Naive thymus-derived CD8-positive, alpha-beta T cell (primary cell): ENCODE measurements at regions not wholly inside any gene's neighbourhood (a gene's known extent, or its start where the extent isn't known, plus 50 kb on each side); places are given as distances from the start of the nearest gene placed in this dataset.

Source experiments
- ATAC-seq, 2 donors: fragments of 150-1000 bp; cut with Tn5 transposase in 1 of 2; sonication (Bioruptor Pico), chemical (Tn5 transposase) in 1 of 2; 1 replicate in 1 of 2; 2 replicates in 1 of 2; pipeline ENCODE4 v1.10.0; 2021; ENCODE audit warnings: mild to moderate bottlenecking in 2 of 2, moderate library complexity in 2 of 2
- POLR2A ChIA-PET: fragments of 350-600 bp; sonication (Branson Sonifier 250); formaldehyde crosslinking; loops from one replicate; lab custom pipeline; 2021; ENCODE audit warnings: antibody characterized with exemption; lab: Charles Lee
- DNase-seq, 10 donors: peaks; one replicate each; pipeline versions ENCODE4 v3.0.0 to v3.0.0-alpha.2; 2020 to 2022
- H3K27ac Mint-ChIP-seq, 10 donors: one replicate each; pipeline ENCODE4 v1.8.0; 2020 to 2022; ENCODE audit warnings: mild to moderate bottlenecking in 10 of 10, mixed read lengths in 10 of 10, moderate library complexity in 4 of 10, inconsistent platforms in 1 of 10
- H3K27me3 Mint-ChIP-seq, 5 donors: one replicate each; pipeline ENCODE4 v1.8.0; 2021 to 2022; ENCODE audit warnings: mixed read lengths in 5 of 5
- H3K36me3 Mint-ChIP-seq, 3 donors: one replicate each; pipeline ENCODE4 v1.8.0; 2020 to 2022; ENCODE audit warnings: mixed read lengths in 3 of 3, mild to moderate bottlenecking in 2 of 3, inconsistent platforms in 1 of 3
- H3K4me1 Mint-ChIP-seq, 4 donors: one replicate each; pipeline ENCODE4 v1.8.0; 2021 to 2022; ENCODE audit warnings: mixed read lengths in 4 of 4
- H3K4me3 Mint-ChIP-seq, 10 donors: one replicate each; pipeline ENCODE4 v1.8.0; 2020 to 2022; ENCODE audit warnings: mild to moderate bottlenecking in 10 of 10, mixed read lengths in 10 of 10, moderate library complexity in 6 of 10, inconsistent platforms in 1 of 10
- H3K9me3 Mint-ChIP-seq, 9 donors: one replicate each; pipeline ENCODE4 v1.8.0; 2020 to 2022; ENCODE audit warnings: mixed read lengths in 9 of 9, mild to moderate bottlenecking in 3 of 9, inconsistent platforms in 1 of 9, moderate library complexity in 1 of 9

DNA sequence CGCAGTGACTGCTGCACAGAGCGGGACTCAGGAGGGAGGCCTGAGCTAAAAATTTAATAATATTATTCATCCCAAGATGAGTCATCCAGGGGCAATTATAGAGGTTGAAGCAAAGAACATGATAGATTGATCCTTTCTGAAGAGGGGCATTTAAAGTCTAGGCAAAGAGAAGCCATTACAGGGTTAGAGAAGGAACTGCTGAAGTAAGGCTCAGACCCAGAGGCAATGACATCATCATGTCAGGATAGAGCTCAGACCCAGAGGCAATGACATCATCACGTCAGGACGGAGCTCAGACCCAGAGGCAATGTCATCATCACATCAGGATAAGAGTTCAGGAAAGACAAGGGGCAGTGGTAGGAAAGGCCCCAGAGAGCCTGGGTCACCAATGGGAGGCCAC, 184.0 kb downstream of the TMEM18 start:
- H3K27me3 Mint-ChIP-seq, result peaks cover 0 to 15% (median 11%) of the 10 kb centered on the region in 5 donors
- H3K4me1 Mint-ChIP-seq, result peaks cover 0 to 7% (median 4%) of the 10 kb centered on the region in 4 donors
- POLR2A ChIA-PET, result interaction anchor here (0.6 kb wide), 1 partner anchor 90 kb away, joined by 4 read pairs; no protein-coding TSS in a partner anchor
- H3K36me3 Mint-ChIP-seq, result no peaks in the 10 kb centered on the region
- no peak overlapping the region for H3K4me3 Mint-ChIP-seq
- no peak for DNase-seq
- no peak for ATAC-seq
- H3K9me3 Mint-ChIP-seq, result no peaks in the 10 kb centered on the region
- no peak overlapping the region for H3K27ac Mint-ChIP-seq

DNA sequence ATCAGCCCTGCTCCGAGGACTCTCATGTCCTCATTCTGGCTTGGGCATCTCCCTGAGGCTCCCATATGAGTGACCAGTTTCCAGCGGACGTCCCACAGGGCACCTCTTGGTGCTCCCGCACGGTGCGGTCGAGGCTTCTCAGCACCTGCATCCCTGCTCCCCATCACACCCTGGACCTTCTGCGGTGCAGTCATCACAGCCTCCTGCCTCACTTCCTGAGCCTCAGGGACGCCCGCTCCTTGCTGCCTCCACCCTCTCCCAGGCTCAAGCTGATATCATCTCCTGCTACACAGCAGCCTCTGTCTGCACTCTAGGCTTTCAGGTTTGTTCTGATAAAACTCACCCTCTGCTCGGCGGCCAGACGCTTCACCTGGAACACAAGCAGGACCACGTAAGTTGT, 185.0 kb downstream of the TMEM18 start:
- no peak overlapping the region for H3K4me3 Mint-ChIP-seq
- no peak for DNase-seq
- POLR2A ChIA-PET, result no interaction called here
- no peaks in the 10 kb centered on the region for H3K9me3 Mint-ChIP-seq
- H3K36me3 Mint-ChIP-seq, result no peaks in the 10 kb centered on the region
- peaks cover 0 to 15% (median 11%) of the 10 kb centered on the region in 5 donors for H3K27me3 Mint-ChIP-seq
- H3K27ac Mint-ChIP-seq, result no peak overlapping the region
- H3K4me1 Mint-ChIP-seq, result peaks cover 0 to 5% (median 0%) of the 10 kb centered on the region in 4 donors
- no peak for ATAC-seq

DNA sequence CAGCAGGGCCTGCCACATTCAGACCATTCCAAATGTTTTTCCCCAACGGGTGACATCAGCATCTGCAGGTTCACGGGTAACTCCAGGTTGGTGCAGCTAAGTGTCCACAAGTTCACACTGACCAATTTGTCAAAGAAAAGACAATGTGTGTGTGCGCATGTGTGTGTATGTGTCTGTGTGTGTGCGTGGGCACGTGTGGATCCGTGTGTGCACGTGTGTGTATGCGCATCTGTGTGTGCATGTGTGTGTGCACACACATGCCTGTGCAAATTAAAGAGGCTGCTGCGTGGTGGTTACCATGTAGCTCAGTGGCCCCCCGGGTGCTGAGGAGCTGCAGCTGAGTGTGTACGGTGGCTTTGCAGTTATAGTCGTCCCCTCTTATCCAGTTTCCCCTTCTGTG, 187.4 kb downstream of the TMEM18 start:
- peaks cover 0 to 3% (median 0%) of the 10 kb centered on the region in 4 donors for H3K4me1 Mint-ChIP-seq
- no peaks in the 10 kb centered on the region for H3K36me3 Mint-ChIP-seq
- no peak for ATAC-seq
- POLR2A ChIA-PET, result no interaction called here
- no peaks in the 10 kb centered on the region for H3K9me3 Mint-ChIP-seq
- peaks cover 0 to 12% (median 11%) of the 10 kb centered on the region in 5 donors for H3K27me3 Mint-ChIP-seq
- H3K27ac Mint-ChIP-seq, result no peak overlapping the region
- DNase-seq, result no peak
- no peak overlapping the region for H3K4me3 Mint-ChIP-seq

DNA sequence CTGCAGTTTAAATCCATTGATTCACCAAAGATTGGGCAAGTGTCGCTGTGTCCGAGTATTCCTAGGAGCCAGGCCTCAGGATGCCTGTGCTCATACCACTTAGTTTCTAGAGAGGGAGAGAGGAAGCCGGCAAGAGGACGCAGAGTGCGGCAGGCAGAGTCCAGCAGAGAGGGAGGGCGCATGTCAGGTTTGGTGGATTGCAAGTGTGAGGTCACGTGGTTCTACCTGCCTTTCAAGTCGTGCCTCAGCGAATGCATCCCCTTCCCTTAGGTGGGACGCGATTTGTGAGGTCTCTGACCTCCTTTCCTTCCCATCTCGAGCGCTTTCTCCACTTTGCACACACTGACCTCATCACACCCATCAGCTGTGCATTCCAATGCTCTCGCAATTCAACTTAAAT, 188.1 kb downstream of the TMEM18 start:
- ATAC-seq, result no peak
- Mint-ChIP-seq H3K36me3 (no peaks in the 10 kb centered on the region), H3K27me3 (peaks cover 0 to 12% (median 10%) of the 10 kb centered on the region in 5 donors), H3K4me3 (no peak overlapping the region), H3K9me3 (no peaks in the 10 kb centered on the region), H3K4me1 (peaks cover 0 to 3% (median 0%) of the 10 kb centered on the region in 4 donors), H3K27ac (no peak overlapping the region)
- DNase-seq, result no peak
- POLR2A ChIA-PET, result no interaction called here

DNA sequence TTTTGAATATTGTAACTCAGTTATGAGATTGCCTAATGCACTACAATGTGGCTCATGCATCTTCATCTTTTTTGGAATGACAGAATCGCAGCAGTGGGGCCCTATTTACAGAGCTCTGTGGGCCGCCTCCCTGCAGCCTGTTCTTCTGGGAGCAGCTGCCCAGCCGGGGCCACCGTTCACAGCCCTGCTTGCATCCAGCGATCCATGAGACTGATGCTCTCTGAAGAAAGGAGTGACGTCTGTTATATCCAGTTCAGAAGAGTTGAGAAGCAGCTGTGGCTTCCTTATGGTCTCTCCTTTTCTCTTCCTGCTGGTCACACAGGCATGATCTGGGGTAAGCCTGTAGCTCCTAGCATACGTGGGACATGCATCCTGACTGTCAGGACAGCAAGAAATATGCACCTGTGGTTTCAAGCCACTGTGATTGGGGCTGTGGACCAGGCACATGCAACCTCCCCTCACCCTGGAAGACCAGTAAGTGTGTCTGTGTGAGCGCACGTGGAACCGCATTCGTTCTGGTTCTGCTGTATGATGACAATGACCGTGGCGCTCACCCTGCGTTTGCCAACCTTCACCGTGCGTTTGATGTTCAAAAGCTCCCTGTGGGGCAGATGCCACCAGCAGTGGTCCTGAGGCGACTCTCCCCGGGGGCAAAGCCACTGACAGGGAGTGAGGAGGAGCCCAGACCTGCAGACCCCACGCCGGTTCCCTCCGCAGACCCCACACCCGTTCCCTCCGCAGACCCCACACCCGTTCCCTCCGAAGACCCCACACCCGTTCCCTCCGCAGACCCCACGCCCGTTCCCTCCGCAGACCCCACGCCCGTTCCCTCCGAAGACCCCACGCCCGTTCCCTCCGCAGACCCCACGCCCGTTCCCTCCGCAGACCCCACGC, 189.8 kb downstream of the TMEM18 start:
- no peak for DNase-seq
- POLR2A ChIA-PET, result no interaction called here
- H3K4me3 Mint-ChIP-seq, result no peak overlapping the region

DNA sequence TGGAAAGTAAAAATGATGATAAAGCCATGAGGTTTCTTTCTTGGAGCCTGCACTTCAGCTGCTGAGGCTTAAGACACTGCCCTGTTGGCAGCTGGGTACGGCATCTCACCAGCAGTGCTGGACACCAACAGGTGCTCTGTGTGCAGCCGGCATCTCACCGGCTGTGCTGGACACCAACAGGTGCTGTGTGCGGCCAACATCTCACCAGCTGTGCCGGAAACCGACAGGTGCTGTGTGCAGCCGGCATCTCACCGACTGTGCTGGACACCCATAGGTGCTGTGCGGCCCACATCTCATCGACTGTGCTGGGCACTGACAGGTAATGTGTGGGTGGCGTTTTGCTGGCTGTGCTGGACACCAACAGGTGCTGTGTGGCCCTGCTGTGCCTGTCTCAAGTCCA, 190.8 kb downstream of the TMEM18 start:
- POLR2A ChIA-PET, result no interaction called here
- Mint-ChIP-seq H3K27me3 (peaks cover 0 to 3% (median 0%) of the 10 kb centered on the region in 5 donors), H3K27ac (no peak overlapping the region), H3K4me1 (peaks cover 0 to 3% (median 0%) of the 10 kb centered on the region in 4 donors), H3K9me3 (no peaks in the 10 kb centered on the region), H3K36me3 (no peaks in the 10 kb centered on the region), H3K4me3 (no peak overlapping the region)
- DNase-seq (no peak), ATAC-seq (no peak)

More for the DNA sequence above, 189.8 kb downstream of the TMEM18 start:
- Mint-ChIP-seq H3K36me3 (no peaks in the 10 kb centered on the region), H3K4me1 (peaks cover 0 to 3% (median 0%) of the 10 kb centered on the region in 4 donors), H3K27ac (no peak overlapping the region), H3K27me3 (peaks cover 0 to 4% (median 3%) of the 10 kb centered on the region in 5 donors), H3K9me3 (no peaks in the 10 kb centered on the region)
- no peak for ATAC-seq

DNA sequence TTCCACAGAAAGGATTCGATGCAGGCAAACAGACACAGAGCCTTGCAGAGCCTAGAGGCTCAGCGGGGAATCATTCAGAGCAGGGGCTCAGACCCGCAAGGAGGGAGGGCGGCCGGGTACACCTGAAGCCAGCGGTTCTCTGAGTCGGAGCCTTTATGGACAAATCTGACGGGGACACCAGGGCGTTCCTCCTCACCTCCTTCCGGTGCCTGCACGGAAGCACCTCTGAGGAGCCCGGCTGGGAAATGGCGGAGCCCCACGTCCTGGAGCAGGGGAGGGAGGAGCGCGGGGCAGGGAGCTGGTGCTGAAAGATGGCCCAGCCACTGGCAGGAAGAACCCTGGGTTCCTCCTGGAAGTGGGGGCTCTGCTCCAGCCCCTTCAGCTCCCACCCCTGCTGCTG, 193.5 kb upstream of the ALKAL2 start:
- ATAC-seq (no peak), DNase-seq (no peak)
- H3K36me3 Mint-ChIP-seq, result no peaks in the 10 kb centered on the region
- no peak overlapping the region for H3K4me3 Mint-ChIP-seq
- H3K9me3 Mint-ChIP-seq, result no peaks in the 10 kb centered on the region
- H3K4me1 Mint-ChIP-seq, result no peaks in the 10 kb centered on the region
- H3K27ac Mint-ChIP-seq, result no peak overlapping the region
- POLR2A ChIA-PET, result no interaction called here
- peaks cover 0 to 2% (median 1%) of the 10 kb centered on the region in 5 donors for H3K27me3 Mint-ChIP-seq

DNA sequence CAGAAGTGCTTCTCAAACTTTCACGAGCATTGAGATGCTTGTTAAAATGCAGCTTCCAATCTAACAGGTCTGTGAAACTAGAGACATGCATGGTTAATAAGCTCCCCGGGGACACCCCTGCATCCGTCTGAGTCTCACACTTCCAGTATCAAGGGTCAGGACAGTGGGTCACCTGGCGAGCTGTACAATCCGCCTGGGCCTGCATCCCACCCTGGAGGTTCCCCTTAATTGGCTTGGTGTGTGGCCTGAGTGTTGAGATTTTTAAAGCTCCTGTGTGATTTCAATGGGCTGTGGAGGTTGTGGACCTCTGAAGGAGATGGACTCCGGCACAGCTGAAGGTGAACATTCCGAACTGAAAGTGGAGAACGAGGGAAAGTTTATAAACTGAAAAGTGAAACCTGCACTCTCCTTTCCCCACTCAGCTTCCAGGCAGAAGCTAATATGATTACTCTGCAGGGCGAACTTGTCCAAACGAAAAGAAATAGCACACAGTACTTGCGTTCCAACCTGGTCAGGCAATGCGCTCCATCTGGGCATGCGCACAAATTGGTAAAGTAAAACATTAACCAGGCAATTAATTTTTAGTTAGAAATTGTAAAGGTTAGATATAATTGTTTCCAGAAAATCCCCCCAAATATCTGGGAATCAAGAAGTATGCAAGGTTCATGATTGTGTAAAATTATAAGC, 191.7 kb upstream of the ALKAL2 start:
- Mint-ChIP-seq H3K4me1 (no peaks in the 10 kb centered on the region), H3K9me3 (peaks cover 0 to 6% (median 0%) of the 10 kb centered on the region in 9 donors), H3K27me3 (peaks cover 0 to 9% (median 6%) of the 10 kb centered on the region in 5 donors), H3K4me3 (no peak overlapping the region), H3K27ac (no peak overlapping the region), H3K36me3 (peaks cover 0 to 3% (median 0%) of the 10 kb centered on the region in 3 donors)
- no peak for DNase-seq
- POLR2A ChIA-PET, result interaction anchor here (0.5 kb wide), 1 partner anchor 100 kb away, joined by 4 read pairs; no protein-coding TSS in a partner anchor
- ATAC-seq, result no peak

DNA sequence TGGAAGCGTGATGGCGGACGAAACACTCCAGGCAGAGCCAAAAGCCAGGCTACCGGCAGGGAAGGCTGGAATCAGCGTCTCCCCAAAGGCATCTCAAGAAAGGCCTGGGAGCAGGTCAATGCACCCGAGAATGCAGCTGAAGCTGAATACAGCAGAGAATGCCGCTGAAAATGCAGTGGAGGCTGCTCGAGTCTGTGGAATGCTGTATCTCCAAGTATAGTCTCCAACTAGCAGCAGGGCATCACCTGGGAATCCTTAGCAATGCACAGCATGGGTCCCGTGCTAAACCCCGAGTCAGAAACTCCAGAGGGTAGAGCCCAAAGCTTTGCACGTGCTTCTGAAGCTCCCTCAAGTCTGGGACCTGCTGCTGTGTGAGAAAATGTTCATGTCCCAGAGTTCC, 191.1 kb upstream of the ALKAL2 start:
- H3K36me3 Mint-ChIP-seq, result peaks cover 0 to 6% (median 0%) of the 10 kb centered on the region in 3 donors
- ATAC-seq (no peak), DNase-seq (no peak)
- peak overlapping the region in 1 of 10 donors; percentile 2 for H3K27ac Mint-ChIP-seq
- no peak overlapping the region for H3K4me3 Mint-ChIP-seq
- peaks cover 0 to 4% (median 0%) of the 10 kb centered on the region in 4 donors for H3K4me1 Mint-ChIP-seq
- POLR2A ChIA-PET, result interaction anchor here (0.5 kb wide), 1 partner anchor 100 kb away, joined by 4 read pairs; no protein-coding TSS in a partner anchor
- H3K9me3 Mint-ChIP-seq, result peaks cover 0 to 10% (median 4%) of the 10 kb centered on the region in 9 donors
- peaks cover 0 to 9% (median 6%) of the 10 kb centered on the region in 5 donors for H3K27me3 Mint-ChIP-seq

DNA sequence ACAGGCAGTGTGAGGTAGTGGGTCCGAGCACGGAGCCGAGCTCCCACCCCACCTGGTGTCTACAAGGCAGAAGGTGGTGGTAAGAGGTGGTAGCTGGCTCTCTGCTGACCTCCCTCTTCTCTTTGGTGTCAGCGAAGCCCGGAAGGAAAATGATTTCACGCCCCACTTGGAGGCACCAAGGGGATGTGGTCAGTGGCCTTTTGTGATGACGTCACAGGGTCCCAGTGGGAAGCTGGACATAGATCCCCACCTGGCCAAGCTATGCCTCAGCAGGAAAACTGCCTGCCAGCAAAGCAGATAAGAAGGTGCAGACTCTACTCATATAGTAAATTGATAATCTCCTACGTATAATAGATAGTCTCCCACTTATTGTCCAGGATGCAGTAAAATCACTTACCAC, 183.7 kb upstream of the ALKAL2 start:
- no peak for DNase-seq
- Mint-ChIP-seq H3K9me3 (peaks cover 12 to 24% (median 16%) of the 10 kb centered on the region in 9 donors), H3K27ac (no peak overlapping the region), H3K36me3 (peaks cover 0 to 16% (median 15%) of the 10 kb centered on the region in 3 donors), H3K4me3 (no peak overlapping the region), H3K27me3 (peaks cover 16 to 46% (median 21%) of the 10 kb centered on the region in 5 donors), H3K4me1 (peaks cover 5 to 14% (median 8%) of the 10 kb centered on the region in 4 donors)
- ATAC-seq, result no peak
- POLR2A ChIA-PET, result interaction anchor here (1.0 kb wide), 1 partner anchor 42 kb away, joined by 4 read pairs; no protein-coding TSS in a partner anchor

DNA sequence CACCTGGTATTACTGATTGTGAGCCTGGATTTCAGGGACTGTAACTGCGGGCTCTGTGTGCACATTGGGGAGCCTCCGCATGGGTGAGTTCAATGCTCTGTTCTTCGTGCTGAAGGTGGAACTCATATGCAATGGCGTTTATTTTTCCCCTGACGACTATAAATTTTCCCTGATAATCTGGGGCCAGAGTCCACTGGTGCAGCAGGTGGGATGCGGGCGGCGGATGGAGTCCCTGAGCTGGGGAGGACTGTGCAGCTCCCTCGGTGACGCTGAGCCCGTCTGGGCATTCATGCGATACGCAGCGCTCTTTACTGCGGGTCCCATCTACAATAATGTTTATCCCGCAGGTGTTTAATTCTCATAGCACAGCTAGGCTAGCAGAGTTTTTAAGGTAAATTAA, 181.6 kb upstream of the ALKAL2 start:
- Mint-ChIP-seq H3K36me3 (peaks cover 0 to 16% (median 12%) of the 10 kb centered on the region in 3 donors), H3K9me3 (peaks cover 8 to 22% (median 15%) of the 10 kb centered on the region in 9 donors), H3K27me3 (peaks cover 16 to 56% (median 29%) of the 10 kb centered on the region in 5 donors), H3K4me1 (peaks cover 5 to 25% (median 8%) of the 10 kb centered on the region in 4 donors), H3K4me3 (peak overlapping the region in 1 of 10 donors; percentile 14), H3K27ac (no peak overlapping the region)
- ATAC-seq, result no peak
- no peak for DNase-seq
- POLR2A ChIA-PET, result no interaction called here

DNA sequence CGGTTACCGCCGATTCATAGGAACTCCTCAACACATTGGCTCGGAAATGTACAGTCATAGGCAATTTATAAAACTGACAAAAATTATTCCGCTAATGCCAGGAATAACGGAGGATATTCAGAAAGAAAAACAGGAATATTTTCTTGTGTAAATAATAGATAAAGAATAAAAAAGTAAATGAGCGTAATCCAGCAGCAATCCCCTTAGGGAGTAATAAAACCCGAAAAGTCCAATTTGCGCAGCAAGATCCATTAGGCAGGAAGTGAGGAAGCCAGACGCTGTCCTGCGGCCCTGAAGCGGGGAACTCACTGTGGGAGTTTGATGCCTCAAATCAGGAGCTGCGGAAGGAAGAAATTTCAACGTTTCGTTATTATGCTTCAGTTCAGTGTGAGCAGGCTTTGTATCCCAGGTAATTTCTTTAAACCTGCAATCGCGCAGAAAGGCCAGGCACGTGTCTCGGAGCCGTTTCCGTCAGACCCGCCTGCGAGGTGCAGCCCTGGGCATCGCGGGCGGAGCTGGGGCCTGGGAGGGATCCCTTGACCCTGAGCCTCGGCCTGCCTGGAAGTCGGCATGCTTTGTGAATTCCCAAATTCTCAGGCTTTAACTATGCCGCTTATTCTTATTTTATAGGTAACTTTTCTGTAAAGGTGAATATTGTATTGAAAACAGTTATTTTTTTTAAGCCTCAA, 180.9 kb upstream of the ALKAL2 start:
- H3K27ac Mint-ChIP-seq, result no peak overlapping the region
- POLR2A ChIA-PET, result no interaction called here
- peaks cover 16 to 64% (median 31%) of the 10 kb centered on the region in 5 donors for H3K27me3 Mint-ChIP-seq

More for the DNA sequence above, 180.9 kb upstream of the ALKAL2 start:
- H3K4me1 Mint-ChIP-seq, result peaks cover 5 to 21% (median 8%) of the 10 kb centered on the region in 4 donors
- DNase-seq, result no peak
- H3K9me3 Mint-ChIP-seq, result peaks cover 3 to 17% (median 12%) of the 10 kb centered on the region in 9 donors
- H3K4me3 Mint-ChIP-seq, result no peak overlapping the region
- ATAC-seq, result no peak
- peaks cover 0 to 15% (median 8%) of the 10 kb centered on the region in 3 donors for H3K36me3 Mint-ChIP-seq
